ENCODE measurements at regions not wholly inside any gene's neighbourhood (a gene's known extent, or its start where the extent isn't known, plus 50 kb on each side); places are given as distances from the start of the nearest gene placed in this dataset.
"Not testable (repeated sequence)": the region's sequence is repeated elsewhere in the genome, so short reads cannot be mapped to it uniquely, and the experiment has no call there.

DNA sequence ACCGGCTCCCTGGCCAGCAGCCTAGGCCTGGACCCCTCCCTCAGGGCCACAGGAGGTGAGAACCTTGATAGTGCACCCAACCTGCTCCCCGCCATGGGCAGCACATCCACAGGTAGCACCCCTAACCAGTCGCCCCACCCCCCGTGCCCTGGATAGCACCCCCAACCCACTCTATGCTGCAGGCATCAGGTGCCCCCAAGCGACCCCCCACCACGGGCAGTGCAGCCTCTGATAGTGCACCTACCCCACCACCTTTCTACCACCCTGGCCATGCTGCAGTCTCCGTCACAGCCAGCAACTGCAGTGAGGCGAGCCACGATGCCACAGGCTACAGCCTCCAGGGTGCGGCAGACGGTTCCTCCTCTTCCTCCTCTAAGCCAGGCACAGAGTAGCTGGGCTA lies 55.6 kb downstream of the SOWAHC start:
- ATAC-seq (no peak), DNase-seq (ENCODE audit: low spot score) (no peak)

DNA sequence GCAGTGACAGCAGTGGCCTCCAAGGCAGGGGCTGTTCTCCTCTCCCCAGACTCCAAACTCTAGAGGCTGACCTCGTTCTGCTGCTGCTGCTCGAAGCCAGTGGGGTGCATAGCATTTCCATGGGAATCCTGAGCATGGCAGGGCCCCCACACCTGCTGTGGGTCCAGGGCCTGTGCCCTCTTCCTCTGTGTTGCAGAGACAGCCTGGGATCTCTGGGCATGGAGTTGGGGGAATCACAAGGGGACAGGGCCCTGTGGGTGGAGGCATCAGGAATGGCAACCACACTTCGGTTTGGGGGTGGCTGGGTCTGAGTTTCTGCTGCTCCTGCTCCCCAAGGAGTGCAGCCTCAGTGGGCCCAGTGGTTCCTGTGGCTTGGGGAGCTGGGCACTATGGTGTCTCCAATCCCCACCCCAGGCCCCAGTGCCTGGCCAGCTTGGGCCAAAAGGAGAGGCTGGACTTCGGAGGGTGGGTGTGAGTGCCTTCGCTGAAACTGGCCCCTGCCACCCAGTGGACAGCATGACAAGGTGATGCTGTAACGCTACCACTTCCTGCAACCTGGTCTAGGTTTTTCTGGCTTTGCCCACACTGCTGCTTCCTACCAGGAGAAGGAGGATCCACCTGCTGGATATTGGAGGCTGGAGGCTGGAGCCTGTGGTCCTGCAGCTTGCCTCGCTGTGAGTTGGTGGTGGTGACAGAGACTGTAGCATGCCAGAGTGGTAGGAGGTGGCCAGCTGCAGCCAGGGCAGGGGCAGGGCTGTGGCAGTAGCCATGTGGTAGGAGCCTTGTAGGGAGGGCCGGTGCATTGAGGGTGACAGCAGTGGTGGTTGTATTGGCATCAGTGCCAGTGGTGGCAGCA lies 56.6 kb downstream of the SOWAHC start:
- no peak for ATAC-seq
- no peak for DNase-seq (ENCODE audit: low spot score)

DNA sequence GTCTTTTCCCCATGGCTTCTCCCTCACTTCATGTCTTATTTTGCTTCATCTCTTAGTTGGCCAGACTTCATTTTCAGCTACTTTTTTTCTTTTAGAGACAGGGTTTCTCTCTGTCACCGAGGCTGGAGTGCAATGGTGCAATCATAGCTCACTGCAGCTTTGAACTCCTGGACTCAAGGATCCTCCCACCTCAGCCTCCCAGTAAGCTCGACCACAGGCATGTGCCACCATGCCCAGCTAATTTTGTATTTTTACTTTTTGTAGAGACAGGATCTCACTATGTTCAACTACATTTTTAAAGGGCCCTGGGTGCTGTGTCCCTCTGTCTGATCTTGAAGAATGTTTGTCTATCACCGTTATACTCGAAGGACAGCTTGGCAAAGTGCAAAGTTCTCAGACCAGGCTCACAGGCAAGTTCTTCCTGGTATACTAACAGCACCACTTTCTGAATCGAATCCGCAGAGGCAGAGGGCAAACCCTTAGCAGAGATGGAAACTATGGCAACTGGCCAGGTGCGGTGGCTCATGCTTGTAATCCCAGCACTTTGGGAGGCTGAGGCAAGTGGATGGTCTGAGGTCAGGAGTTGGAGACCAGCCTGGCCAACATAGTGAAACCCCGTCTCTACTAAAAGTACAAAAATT lies 60.9 kb downstream of the SOWAHC start:
- ATAC-seq (peak; percentile 33), DNase-seq (ENCODE audit: low spot score) (no peak)

DNA sequence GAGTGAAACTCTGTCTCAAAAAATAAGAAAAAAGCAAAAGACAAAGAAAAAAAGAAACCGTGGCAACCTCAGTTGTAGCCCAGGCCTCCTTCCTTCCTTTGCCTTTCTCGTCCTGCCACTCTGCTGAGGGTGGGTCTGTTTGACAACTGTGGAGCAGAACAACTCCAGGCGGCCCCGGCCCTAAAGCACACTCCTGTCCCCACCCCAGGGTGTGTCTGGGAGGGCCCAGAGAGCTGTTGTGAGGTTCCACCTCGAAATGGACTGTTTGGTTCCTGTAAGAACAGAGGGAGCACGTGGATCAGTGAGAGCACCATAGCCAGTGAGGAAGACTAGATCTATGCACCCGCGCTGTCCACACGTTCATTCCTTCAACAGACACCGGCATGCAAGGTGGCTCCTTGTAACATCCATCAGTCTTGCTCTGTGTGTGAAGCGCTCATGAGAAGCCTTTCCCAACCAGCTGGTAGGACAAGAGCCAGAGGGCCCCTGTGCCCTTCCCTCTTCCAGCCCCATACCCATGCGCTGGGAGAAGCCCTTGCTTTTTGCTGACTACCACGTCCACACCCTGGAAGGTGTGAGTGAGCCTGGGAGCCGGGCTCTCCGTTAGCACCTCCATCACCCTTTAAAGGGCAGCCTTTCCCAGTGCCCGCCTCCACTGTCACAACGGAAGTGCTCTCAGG lies 61.6 kb downstream of the SOWAHC start:
- no peak for ATAC-seq

DNA sequence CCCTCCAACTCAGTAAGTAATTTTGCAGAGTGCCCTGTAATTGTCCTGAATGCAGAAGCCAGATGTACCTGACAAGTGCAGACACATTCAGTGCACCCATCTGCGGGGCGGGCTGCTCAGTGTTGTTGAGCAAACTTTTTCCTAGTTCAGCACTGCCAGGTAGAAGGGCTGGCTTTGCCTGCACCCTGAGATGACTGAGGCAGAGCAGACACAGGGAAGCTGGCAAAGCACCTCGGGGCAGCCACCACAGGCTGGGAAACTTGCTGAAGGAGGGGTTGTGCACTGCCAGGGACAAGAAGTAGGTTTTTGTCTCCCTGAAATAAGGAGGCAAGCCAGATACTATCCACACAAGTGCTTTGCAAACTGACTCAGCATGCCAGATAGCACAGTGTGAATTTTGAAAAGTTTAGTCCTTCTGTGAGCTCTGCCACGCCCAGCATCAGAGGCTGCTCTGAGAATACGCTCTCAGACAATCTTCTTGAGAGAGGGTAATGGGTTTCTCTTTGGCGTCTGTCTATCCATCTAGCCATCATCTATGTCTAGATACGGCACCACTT lies 62.3 kb downstream of the SOWAHC start:
- DNase-seq (ENCODE audit: low spot score) (no peak), ATAC-seq (no peak)

More for the DNA sequence above, 61.6 kb downstream of the SOWAHC start:
- DNase-seq (ENCODE audit: low spot score), result no peak

DNA sequence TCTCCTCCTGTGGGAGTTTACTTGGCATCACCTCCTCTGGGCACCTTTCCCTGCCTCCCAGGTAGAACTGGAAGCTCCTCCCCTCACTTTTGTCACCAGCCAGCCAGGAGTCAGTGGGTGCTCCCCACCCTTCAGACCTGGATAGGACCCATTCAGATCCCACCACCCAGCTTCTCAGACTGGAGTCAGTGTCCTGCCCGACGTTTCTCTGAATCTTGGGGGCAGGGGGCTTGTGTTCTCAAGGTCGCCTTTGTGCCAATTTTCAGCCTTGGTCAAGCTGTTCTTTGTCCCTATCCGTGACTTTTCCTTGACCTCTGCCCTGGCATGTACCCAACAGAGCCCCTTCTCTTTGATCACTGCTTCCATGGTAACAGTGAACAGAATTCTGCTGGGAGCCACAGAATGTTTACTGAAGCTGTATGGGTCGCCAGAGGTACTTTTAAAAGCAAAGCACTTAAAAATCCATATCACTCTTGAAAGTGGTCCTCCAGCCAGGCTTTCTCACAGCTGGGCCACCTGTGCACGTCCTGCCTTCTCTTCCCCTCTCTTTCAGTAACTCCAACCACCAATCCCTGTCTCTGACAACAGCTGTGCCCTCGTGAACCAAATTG lies 63.1 kb downstream of the SOWAHC start:
- peak; percentile 41 for ATAC-seq
- DNase-seq (ENCODE audit: low spot score), result not testable (repeated sequence)

DNA sequence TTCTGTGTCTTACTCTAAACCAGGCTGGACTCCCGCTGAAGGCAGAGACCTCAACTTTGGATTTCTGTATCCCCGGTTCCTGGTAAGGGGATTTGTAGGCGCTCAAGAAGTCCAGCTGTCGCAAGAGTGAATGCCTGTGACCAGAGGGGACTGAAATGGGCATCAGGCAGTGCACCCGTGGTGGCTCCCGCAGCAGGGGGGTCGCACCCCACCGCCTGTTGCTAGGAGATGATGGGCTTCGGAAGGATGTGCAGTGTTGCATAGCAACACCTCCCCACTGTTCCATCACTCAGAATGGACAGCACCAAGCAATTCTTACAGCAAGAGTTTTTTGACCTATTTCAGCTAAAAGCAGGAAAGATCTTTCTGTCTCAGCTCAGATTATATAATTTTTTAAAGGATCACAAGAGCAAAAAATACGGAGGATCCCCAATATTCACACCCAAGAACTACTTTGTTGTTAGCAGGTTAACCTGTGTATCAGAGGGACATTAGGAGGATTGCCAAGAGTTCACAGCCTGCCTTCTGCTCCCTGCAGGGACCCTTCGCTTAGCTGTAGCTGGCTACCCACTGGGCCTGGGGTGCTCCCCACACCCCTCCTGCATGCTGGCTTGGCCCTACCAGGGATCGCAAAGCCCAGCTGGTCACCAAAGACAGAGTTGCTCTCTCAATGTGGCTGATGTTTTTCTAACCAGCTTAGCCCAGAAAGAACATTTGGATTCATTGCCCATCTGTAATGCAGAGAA lies 63.8 kb downstream of the SOWAHC start:
- ATAC-seq (no peak), DNase-seq (ENCODE audit: low spot score) (no peak)

DNA sequence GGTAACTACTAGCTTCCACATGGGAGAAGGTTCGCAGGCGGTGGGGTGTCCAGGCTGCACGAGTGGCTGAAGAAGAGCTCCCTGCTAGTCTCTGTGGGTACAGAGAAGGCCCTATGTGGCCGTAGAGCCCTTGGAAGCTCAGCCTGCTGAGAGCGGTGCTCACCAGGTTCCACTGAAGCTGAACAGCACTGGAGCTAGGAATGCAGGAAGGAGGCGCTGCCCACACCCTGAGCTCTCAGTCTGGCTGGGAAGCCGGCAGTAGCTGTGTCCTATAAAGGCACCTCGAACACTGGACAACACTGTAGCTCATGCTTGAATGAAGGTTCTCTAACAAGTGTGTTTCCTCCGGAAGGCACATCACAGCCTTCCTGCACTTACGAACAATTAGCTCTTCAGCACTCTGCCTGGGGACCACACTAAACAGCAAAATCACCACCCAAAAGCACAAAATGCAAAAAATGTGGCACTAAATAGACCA lies 64.6 kb downstream of the SOWAHC start:
- ATAC-seq, result peak; percentile 8
- not testable (repeated sequence) for DNase-seq (ENCODE audit: low spot score)

DNA sequence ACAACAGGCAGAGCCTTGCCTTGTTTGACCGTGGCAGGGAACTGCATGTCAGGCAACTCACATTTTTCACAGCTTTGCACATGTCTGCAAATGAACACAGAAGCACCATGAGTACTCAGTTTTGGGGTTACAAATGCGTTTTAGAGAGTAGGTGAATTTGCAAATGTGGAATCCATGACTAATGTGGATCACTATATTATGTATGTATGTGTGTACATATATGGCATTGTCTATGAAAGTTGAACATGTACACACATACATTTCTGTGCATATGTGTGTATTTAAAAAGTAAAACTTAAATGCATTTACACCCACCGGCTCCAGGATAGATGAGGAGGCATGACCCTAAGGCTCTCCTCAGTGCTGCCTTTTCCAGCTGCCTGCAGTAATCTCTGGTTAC lies 65.1 kb downstream of the SOWAHC start:
- DNase-seq (ENCODE audit: low spot score), result no peak

DNA sequence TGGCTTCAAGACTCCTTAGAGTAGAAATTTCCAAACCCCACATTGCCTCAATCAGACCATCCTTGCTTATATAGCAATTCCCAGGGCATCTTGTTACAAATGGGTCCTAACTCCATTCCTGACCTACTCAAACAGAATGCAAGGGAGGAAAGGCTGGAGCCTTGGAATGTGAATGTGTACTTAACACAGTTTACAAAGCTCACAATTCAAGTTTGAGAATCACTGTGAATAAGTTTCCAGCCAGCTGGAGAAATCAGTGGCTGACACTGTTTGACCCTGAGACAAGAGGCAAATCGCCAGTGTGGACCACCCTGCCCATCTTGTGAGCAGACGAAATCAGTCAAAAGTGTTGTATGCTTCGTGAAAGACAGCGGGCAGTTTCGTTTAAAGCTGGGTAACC lies 65.5 kb downstream of the SOWAHC start:
- ATAC-seq, result no peak
- no peak for DNase-seq (ENCODE audit: low spot score)

More for the DNA sequence above, 65.1 kb downstream of the SOWAHC start:
- ATAC-seq, result no peak

DNA sequence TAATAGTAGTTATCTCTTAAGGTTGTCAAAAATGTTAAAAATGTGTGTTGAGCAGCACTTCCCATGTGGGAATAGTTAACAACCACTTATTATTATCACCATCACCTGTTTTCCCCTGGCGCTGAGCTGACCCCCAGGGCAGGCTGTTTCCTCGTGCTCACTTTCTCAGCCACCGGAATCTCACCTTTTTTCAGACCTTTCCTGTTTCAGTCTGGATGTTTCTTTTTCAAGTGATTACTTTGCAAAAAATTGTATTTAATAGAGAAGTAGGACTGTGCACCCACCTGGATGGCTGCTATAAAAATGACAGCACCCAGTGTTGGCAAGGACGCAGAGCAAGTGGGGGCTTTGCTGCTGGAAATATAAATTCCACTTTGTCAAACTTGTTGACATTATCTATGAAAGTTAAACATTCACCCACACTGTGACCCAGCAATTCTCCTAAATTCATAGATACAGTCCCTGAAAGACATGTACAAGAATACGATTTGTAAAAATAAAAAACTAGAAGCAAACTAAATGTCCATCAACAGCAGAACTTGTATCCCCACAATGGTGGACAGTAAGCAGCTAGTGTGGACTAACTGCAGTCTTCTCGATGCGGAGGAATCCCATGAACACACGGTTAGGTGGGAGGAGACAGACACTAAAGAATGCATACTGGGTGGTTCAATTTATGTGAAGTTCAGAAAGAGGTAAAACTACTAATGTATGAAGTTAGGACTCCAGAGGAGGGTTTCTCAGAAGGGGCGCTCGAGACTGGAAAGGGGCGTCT lies 66.5 kb downstream of the SOWAHC start:
- ATAC-seq (peak; percentile 42), DNase-seq (ENCODE audit: low spot score) (no peak)

DNA sequence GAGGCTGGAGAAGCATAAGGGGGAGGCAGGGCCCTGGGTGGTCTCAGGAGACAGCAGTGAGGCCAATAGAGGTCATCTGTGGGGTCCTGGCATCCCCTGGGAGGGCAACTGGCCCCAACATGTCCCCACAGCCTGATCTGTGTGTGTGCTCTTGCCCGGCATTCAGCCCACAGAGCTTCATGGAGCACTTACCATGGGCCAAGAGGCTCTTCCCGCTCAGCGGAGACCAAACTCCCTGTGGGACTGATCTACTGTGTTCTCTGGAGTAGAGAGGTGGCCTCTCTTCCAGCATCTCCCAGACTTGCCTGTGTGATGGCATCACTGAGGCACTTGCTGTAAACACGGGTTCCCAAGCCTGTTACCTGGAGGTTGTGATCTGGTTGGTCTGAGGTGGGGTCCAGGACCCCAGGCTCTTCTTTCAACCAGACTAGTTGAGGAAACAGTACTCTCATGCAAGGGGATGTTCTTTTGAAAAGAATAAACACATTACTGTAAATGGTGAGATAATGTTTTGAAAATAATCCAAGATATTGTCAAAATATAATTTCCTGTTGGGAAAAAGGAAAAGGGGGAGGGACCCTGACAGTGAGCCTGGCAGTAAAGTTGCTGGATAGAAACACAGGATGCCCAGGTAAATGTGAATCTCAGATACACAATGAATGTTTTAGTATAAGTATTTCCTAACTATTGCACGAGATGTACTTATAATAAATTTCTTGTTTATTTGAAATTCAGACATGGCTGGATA lies 67.6 kb downstream of the SOWAHC start:
- no peak for ATAC-seq
- no peak for DNase-seq (ENCODE audit: low spot score)

DNA sequence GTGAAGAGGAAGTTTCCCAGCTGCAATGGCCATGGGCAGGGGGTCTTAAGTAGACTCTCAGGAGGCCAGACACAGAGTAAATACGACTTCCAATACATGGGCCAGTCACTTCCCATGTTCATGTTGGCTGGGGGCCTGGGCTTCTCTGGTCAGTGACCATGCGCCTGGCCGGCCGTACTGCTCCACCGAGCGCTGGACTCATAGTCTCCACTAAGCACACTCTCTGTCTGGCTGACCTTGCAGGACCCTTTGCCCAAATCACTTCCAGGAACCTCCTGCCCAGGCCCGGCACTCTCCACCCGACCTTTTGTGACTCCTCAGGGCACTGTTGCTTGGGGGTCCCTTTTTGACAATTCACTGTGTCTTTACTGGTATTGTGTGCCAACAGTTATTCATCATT lies 69.3 kb downstream of the SOWAHC start:
- ATAC-seq (peak; percentile 88), DNase-seq (ENCODE audit: low spot score) (peak; percentile 76)

DNA sequence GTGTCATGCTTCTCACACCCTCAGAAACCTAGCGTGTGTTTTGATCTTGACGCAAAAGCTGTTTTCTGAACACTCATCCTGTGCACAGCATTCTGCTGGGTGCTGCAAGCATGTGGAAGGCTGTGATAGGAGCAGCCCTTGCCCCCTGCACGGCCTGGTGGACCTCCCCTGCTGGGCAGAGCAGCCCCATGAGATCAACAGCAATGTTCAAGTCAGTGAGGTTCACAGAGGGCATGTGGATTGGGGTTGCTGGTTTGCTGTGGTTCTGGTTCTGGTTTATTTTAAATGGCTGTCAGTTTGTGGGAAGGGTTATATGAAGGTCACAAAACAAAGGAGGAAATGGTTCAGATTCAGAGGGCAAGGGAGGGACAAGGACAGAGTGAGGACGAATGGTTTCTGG lies 71.3 kb downstream of the SOWAHC start:
- no peak for ATAC-seq
- no peak for DNase-seq (ENCODE audit: low spot score)

DNA sequence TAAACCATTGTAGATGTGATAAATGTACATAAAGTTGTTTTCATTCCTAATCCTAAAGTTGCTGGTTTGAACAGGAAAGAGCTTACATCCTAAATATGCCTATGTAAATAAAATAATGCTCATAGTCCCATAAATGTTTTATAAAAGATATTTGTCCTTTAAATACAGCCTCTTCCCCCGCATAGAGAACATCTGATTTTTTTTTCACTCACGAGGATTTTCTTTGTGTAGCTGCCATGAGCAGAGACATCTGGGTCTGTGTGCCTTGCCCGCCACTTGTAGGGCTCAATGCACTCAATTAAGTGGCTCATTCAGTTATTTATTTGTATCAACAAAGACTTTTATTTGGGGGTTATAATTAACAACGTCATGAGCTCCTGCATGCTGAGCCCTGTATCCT lies 72.8 kb downstream of the SOWAHC start:
- no peak for ATAC-seq
- no peak for DNase-seq (ENCODE audit: low spot score)

DNA sequence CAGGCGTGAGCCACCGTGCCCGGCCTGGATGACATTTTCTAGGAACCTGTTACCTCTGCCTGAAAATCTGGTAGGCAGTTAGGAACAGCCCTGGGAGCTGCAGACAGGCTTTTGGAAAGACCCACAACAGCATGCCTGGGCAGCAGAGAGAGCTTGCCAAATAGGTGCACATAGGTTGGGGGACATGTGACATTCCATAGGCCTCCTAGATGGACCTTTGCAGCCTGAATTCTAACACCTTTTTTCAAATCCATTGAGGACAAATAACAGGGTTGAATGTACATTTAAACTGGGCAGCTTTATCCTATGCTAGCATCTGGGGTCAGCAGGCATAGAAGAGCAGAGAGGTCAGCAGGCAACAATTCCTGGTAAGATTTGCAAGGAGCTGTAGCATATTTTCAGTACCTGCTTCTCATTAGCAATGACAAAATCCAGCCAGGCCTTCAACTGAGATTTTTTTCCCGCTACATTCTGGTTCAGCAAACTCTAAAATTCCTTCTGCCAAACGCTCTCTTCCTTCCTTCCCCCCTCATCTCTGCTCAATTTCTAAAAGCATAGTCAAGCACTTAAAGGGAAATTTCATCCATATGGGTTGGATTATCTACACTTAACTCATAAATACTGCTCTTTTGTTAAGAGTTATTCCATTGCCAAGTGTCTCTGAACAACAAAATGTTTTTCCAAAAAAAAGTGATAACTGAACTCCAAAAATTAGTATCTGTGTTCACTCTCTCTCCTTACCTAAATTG lies 75.2 kb downstream of the SOWAHC start:
- DNase-seq (ENCODE audit: low spot score) (no peak), ATAC-seq (no peak)

DNA sequence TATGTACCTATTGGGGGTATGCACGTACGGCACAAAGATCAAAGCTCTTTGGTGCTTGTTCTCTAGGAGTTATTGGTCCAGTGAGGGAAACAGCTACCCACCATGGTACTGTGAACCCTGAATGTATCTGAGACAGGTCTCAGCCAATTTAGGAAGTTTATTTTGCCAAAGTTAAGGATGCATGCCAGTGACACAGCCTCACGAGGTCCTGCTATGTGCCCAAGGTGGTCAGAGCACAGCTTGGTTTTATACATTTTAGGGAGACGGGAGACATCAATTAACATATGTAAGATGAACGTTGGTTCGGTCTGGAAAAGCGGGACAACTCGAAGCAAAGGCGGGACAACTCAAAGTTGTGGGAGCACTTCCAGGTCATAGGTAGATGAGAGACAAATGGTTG lies 75.8 kb downstream of the SOWAHC start:
- ATAC-seq, result no peak
- DNase-seq (ENCODE audit: low spot score), result no peak

DNA sequence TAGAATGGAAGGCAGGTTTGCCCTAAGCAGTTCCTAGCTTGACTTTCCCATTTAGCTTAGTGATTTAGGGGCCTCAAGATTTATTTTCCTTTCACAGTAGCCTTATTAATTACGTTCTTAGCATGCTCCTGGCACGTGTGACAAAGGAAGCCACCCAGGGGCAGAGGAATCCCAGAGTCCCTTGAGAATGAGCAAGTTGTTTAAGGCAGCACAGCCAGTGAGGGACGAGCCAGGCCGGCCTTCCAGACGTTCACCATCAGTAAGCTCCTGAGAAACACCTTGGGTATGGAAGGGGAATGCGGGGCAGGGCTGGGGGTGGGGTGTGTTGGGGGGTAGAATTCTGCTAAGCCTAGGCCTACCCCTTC lies 76.3 kb downstream of the SOWAHC start:
- DNase-seq (ENCODE audit: low spot score), result no peak
- ATAC-seq, result no peak

Measured in left lobe of liver (tissue), 2 donors.